H1 (cell line): ENCODE measurements at regions not wholly inside any gene's neighbourhood (a gene's known extent, or its start where the extent isn't known, plus 50 kb on each side); places are given as distances from the start of the nearest gene placed in this dataset.

Experiments used
- CEBPB ChIP-seq: IDR thresholded peaks from 2 replicates; pipeline ENCODE4 v1.6.1; 2012; ENCODE audit warnings: low read depth, low read length
- CHD2 ChIP-seq: IDR thresholded peaks from 2 replicates; pipeline ENCODE4 v1.6.1; 2012; ENCODE audit warnings: low read length, improper control_type of control experiment
- CTCF ChIP-seq, 3 experiments: IDR thresholded peaks; 1 replicate in 2 of 3; 2 replicates in 1 of 3; pipeline versions ENCODE4 v1.5.1 to v1.6.1; 2011; ENCODE audit warnings: low read length in 3 of 3, mild to moderate bottlenecking in 3 of 3, inconsistent platforms in 2 of 3, low read depth in 1 of 3, moderate library complexity in 1 of 3; ENCODE audit not compliant: insufficient read depth in 1 of 3; ENCODE audit errors: control extremely low read depth in 1 of 3
- EP300 ChIP-seq, 2 experiments: IDR thresholded peaks; 1 replicate in 1 of 2; 2 replicates in 1 of 2; pipeline ENCODE4 v1.6.1; 2011 to 2012; ENCODE audit warnings: low read depth in 2 of 2, low read length in 2 of 2, mild to moderate bottlenecking in 2 of 2, borderline replicate concordance in 1 of 2, inconsistent platforms in 1 of 2, moderate library complexity in 1 of 2
- POLR2A ChIP-seq, 2 experiments: IDR thresholded peaks; 1 replicate in 1 of 2; 2 replicates in 1 of 2; pipeline ENCODE4 v1.6.1; 2011; ENCODE audit warnings: low read depth in 2 of 2, low read length in 2 of 2, mild to moderate bottlenecking in 2 of 2; ENCODE audit errors: control extremely low read depth in 1 of 2
- POLR2AphosphoS5 ChIP-seq: IDR thresholded peaks from 2 replicates; pipeline ENCODE4 v1.6.1; 2011; ENCODE audit warnings: low read depth, low read length
- SP1 ChIP-seq: IDR thresholded peaks from 2 replicates; pipeline ENCODE4 v1.6.1; 2011; ENCODE audit warnings: low read depth, low read length
- TCF12 ChIP-seq: IDR thresholded peaks from 2 replicates; pipeline ENCODE4 v1.6.1; 2011; ENCODE audit warnings: low read depth, mild to moderate bottlenecking, low read length
- USF2 ChIP-seq: IDR thresholded peaks from 2 replicates; pipeline ENCODE4 v1.6.1; 2011; ENCODE audit warnings: low read length, improper control_type of control experiment

- TF ChIP-seq CTCF (IDR thresholded peaks at IDR 0.05; ENCODE audit: control extremely low read depth in 1 of 3, insufficient read depth in 1 of 3, low read depth in 1 of 3, low read length in 3 of 3) (no peak), POLR2AphosphoS5 (no peak), EP300 (IDR thresholded peaks at IDR 0.05; ENCODE audit: borderline replicate concordance in 1 of 2, low read depth in 2 of 2, low read length in 2 of 2) (no peak), CEBPB (no peak), CHD2 (no peak), SP1 (no peak), TCF12 (no peak), USF2 (no peak), POLR2A (IDR thresholded peaks at IDR 0.05; ENCODE audit: control extremely low read depth in 1 of 2, low read depth in 2 of 2, low read length in 2 of 2) (no peak)
Measured at GRCh38 chr2:30024281-30024680, 102.9 kb upstream of the ALK start.
